ENCODE measurements at regions not wholly inside any gene's neighbourhood (a gene's known extent, or its start where the extent isn't known, plus 50 kb on each side); places are given as distances from the start of the nearest gene placed in this dataset.

- no peak for DNase-seq (ENCODE audit: low spot score)
Observed at GRCh38 chr12:85639834-85640233, 196.4 kb downstream of the RASSF9 start.

- no peak for DNase-seq (ENCODE audit: low spot score)
Observed at GRCh38 chr12:85641796-85642195, 194.4 kb downstream of the RASSF9 start.

DNA sequence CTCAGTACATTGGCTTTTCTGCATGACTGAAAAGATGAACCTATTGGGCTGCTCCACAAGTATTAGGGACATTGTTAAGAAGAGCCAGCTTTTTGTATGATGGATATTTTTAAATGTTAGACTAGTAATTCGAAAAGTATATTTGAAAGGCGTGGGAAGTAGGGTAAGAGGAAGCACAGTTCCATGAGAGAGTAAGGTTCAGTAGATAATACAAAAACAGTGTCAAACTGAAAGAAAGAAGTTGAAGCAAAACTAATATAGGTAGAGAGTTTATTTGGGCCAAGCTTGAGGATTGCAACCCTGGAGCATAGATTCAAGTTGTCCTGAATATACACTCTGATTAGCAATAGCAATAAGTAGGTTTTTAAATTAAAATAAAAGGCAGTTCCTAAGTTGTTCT, 193.9 kb downstream of the RASSF9 start:
- no peak for DNase-seq (ENCODE audit: low spot score)

DNA sequence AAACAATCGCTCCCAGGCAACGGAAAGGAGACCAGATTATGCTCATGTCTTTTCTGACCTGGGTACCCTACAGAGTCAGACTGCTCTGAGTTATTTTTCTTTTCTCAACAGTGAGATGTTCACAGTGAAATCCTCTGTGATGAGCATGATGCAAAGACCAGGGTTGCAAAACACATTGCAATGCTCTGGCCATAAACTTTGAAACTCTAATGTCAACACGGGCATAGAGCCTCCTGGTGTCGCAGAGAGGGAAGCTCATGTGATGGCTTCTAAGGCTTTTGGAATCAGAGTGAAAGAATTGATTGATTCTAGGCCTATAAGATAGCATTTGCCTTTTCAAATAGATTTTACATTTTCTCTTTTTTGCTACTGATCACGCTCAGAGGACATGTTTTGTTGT, 193.4 kb downstream of the RASSF9 start:
- DNase-seq (ENCODE audit: low spot score) = no peak

DNA sequence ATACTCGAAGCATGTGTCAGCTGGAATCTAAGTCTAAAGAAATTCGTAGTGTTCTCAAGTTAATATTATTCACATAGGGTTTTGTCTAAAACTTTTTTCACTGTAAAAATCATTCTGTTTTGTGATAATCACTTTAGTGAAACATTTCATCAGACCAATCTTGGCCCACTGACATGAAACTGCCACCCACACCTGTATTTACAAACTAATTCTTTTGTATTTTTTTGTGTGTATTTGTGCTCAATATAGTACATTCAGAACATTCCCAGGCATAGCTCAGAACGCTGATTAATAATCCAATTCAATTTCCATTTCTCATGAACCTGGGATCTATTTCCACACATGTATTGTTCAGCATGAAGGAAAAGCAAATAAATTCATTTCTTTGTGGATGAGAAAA, 191.7 kb downstream of the RASSF9 start:
- DNase-seq (ENCODE audit: low spot score) = no peak

DNA sequence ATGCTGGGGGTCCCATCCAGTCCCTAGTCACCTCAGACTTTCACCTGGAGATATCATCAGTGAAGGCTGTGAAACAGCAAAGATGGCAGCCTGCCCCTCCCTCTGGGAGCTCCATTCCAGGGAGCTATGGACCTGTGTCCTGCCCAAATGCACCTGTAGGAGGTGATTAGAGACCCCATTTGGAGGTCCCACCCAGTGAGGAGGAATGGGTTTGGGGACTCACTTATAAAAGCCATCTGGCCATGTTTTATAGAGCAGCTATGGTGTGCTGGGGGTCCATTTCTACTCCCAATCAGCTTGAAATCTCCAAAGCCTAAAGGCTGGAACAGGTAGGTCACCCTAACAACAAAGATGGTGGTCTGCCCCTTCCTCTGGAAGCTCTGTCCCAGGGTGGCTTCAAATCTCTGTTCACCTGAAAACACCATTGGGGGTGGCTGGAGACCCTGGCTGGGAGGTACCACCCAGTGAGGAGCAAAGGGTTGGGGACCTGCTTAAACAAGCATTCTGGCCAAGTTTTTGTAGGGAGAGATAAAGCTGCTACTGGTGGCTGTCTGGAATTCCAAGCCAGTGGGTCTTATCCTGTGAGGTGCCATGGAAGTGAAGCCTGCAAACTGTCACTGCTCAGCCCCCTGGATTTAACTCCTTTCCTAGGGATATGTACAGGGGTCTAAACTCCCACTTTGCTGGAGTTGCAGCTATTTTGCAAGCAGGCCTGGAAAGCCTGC, 182.3 kb downstream of the RASSF9 start:
- no peak for DNase-seq (ENCODE audit: low spot score)

DNA sequence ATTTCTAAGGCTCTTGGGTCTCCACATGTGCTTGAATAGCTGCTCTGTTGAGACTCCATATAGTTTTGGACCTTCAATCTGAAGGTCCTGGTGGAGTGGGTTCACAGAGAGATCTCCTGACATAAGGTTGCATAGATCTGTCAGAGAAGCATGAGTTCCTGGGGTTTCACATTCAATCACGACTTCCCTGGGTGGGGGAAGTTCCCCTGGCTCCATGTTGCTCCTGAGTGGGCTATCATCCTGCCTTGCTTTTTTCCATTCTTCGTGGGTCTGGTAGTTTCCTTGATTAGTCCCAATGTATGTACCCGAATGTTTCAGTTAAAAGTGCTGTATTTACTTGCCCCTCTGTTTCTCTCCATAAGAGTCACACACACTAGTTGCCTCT, 181.8 kb downstream of the RASSF9 start:
- DNase-seq (ENCODE audit: low spot score) = no peak

GRCh38 chr12:85656561-85656960, 179.6 kb downstream of the RASSF9 start:
- DNase-seq (ENCODE audit: low spot score) = no peak

DNA sequence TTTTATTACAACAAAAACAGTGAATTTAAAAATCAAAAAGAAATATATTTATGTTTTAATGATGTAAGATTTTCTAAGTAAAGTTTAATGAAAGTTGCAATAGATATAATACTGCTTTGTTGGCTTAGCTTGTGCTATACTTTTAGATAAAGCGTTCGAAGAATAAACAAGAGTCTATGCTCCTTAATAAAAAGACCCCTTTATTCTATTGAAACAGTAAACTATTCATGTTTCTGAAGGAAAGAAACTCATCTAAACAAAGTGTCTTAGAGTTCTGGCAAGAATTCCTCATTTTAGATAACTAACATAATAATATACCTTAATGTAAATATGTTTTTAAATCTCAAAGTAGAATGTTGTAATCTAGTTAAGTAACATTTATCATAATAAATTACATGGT, 179.0 kb downstream of the RASSF9 start:
- DNase-seq (ENCODE audit: low spot score) = no peak

DNA sequence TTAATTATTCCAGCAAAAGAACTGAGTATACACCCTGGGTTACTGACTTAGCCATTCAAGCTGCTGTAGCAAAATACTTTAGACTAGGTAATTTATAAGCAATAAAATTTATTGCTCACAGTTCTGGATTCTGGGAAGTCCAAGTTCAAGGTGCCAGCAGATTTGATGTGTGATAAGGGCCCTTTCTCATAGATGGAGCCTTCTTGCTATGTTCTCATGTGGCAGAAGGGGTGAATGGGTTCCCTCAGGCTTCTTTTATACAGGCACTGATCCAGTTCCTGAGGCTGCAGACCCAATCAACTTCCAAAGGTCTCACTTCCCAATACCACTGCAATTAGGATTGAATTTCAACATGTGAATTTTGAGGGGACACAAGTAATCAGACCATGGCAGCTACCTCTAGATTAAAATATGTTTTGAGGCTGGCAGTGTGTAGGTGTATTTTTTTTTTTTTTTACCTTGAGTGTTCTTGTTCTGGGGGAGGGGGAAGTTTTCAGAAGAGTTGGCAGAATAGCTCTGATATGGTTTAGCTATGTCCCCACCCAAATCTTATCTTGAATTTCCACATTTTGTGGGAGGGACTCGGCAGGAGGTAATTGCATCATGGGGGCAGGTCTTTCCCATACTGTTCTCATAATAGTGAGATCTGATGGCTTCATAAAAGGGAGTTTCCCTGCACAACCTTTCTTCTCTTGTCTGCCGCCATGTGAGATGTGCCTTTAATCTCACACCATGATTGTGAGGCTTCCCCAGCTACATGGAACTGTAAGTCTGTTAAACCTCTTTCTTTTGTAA, 178.2 kb downstream of the RASSF9 start:
- no peak for DNase-seq (ENCODE audit: low spot score)

- no peak for DNase-seq (ENCODE audit: low spot score)
Observed at GRCh38 chr12:85659754-85660530, 176.3 kb downstream of the RASSF9 start.

DNA sequence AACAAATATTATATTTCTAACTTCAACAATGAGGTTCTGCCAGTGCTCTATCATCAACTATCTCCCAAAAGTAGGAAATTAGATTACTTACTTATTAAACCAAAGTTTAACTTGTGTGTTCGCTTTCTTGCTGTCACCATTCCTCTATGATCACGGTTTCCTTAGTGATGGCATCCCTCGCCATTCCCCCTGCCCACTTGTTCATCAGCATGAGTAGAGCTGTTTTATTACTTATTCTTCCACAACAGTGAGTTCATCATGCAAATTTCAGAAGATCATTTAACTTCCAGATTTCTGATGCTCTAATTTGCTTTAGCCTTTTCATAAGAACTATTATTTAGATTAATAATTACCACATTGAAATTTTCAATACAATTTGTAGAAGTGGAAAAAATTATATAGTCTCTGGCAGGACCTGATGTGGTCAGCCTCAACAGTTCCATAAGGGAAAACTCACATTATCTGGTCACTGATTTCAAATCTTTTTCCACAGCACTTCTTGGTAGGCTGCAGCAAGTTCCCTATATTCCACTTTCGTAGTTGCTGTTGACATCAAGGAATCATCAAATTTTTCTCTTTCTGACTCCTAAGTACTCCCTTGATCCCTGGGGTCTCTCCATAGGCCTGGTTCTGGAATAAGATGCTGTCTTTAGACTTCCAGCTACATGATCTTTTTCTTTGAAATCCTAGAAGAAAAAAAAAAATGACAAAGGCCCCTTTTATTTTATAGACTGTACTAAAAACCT, 174.6 kb downstream of the RASSF9 start:
- no peak for DNase-seq (ENCODE audit: low spot score)

GRCh38 chr12:85662207-85662602, 174.0 kb downstream of the RASSF9 start:
- DNase-seq (ENCODE audit: low spot score) = no peak

DNA sequence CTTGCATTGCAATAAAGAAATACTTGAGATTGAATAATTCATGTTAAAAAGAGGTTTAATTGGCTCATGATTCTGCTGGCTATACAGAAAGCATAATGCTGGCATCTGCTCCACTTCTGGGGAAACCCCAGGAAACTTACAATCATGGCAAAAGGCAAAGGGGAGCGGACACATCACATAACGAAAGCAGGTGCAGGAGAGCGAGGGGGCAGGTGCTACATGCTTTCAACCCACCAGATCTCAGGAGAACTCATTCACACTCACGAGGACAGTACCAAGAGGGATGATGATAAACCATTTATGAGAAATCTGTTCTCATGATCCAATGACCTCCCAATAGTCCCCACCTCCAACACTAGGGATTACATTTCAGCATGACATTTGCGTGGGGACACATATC, 172.6 kb downstream of the RASSF9 start:
- DNase-seq (ENCODE audit: low spot score) = no peak

GRCh38 chr12:85664429-85664828, 171.8 kb downstream of the RASSF9 start:
- DNase-seq (ENCODE audit: low spot score) = no peak

DNA sequence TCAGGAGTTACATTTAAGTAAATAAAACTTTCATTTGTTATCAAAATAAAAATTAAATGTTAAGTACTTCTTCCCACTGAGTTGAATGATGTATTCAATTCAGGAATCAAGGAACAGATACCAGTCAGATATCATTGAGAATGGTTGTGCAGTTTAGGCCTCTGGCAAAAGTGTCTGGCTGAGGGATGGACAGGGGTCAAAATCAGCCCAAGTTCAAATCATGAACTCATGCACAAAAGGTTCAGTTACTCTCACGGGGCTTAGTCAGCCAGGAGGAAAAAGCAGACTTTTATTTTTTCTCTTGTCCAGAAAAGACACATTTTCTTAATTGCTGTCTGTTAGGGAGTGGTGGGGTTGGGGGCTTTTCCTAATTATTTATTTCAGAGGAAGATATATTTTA, 166.3 kb downstream of the RASSF9 start:
- no peak for DNase-seq (ENCODE audit: low spot score)

- no peak for DNase-seq (ENCODE audit: low spot score)
Observed at GRCh38 chr12:85672436-85672835, 163.8 kb downstream of the RASSF9 start.

GRCh38 chr12:85673921-85674420, 162.2 kb downstream of the RASSF9 start:
- DNase-seq (ENCODE audit: low spot score) = no peak

DNA sequence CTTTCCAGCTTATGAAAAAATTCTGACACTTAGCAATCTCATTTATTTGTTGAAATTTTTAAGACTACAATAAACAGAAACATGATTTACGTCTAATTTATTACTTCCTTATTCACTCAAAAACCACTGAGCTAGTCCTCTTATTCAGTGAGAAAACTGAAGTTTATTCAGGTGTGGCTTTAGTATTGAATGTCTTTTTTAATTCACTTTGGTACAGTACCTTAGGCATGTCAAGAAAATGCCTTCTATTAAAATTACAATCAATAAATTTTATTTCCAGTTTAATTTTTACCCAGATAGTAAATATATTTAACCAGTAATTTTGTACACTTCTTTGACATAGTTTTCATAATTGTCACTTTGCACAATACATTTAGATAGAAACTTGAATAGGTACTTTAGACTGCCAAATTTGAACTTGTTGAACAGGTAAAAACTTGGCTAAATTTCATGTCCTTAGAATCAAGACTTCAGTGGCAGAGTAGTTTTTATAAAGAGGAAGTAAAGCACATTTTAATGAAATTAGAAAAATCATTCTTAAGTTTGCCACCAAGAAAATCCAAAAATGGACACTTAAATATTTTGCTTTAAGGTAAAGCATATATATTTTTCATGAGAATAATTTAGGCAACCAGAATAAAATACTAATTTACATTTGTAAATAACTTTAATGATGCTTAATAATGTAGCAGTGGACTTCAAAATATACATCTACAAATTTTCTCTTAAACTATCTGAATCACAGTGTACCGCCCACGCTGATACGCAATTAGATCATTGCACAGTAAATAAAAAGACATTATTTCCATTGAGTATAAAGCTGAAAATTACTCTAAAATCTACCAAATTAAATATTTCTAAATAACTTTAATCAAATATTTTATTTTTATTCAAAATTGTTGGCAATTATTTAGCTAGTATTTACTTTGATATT, 159.1 kb downstream of the RASSF9 start:
- DNase-seq (ENCODE audit: low spot score) = no peak

DNA sequence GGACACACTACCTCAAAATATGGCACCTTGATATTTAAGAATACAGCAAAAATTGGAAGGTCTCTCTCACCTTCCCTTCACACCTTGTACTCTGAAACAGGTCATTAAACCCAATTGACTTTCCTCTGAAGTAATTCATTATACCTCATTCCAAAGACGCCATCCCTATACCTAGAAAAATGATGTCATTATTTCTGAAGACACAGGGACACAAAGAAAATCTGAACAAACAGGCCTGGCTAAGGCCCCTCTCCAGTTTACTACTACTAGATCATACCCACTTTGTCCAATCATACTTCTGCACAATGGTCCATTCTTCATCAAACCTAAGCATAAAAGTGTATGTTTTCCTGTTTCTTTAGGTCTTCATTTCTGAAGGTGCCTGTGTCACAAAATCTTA, 156.9 kb downstream of the RASSF9 start:
- no peak for DNase-seq (ENCODE audit: low spot score)

- DNase-seq (ENCODE audit: low spot score) = no peak
Observed at GRCh38 chr12:85680881-85681280, 155.3 kb downstream of the RASSF9 start.

Measured in SW480 (cell line).